DMS153 (cell line): ENCODE measurements at regions not wholly inside any gene's neighbourhood (a gene's known extent, or its start where the extent isn't known, plus 50 kb on each side); places are given as distances from the start of the nearest gene placed in this dataset.

ENCODE experiments used
- DNase-seq: peaks from one replicate; lab custom pipeline; 2025; lab: John Stamatoyannopoulos, UW

DNA sequence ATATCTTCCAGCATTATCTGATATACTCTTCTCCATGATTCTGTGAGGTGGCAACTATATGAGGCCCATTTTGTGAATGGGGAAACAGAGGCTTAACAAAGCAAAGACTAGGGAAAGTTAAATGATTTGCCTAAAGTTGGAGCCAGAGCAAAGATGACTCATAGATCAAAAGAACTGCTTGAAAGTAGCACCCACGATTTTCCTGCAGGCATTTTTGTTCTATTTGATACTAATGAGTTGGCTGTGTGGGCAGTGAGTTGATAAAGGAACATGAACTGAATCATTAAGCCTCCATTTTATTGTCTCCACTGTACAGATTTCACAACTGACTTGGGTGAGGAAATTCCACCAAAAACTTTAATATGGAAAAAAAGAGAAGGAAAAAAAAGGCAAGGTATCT is 138.9 kb upstream of the IGFBP7 start:
- no peak for DNase-seq

DNA sequence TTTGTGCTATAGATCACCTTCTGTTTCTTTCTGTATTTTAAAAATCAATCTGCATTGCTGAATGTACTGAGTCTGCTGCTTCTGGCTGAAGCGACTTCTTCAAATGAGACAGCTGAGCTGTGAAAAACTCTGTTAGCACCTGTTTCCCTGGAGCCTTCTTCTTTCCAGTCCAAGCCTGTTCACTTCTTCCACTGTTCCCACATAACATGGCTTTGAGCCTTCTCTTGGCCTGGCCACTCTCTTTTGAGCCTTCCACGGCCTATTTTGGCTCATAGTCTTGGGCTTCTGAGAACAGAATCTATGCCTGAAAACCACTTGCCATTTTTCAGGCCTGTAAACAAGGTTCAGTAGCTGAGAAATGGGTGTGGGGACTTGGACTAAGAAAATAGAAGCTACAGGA is 132.9 kb upstream of the IGFBP7 start:
- no peak for DNase-seq

DNA sequence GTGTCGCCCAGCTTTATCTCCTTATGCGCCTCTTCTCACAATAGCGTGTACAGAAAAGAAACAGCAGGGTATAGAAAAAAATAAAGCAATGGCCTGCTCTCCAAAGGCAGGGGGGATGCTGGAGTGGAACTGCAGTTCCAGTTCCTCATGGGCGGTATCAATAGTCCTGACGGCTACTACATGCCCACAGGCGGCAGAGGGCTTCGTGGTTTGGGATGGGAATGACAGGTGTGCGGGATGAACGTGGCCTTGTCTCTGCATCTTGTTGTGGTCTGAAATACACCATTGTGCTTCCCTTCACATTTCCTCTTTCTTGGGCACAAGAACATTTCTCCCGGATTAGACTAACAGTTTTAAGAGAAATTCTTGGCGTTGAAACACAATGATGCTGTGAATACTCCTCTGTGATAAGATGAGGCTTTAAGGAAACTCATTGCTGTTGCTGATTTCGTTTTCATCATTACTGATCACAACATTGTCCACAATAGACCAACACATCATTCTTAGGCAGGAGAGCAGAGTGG is 124.1 kb upstream of the IGFBP7 start:
- DNase-seq: no peak

DNA sequence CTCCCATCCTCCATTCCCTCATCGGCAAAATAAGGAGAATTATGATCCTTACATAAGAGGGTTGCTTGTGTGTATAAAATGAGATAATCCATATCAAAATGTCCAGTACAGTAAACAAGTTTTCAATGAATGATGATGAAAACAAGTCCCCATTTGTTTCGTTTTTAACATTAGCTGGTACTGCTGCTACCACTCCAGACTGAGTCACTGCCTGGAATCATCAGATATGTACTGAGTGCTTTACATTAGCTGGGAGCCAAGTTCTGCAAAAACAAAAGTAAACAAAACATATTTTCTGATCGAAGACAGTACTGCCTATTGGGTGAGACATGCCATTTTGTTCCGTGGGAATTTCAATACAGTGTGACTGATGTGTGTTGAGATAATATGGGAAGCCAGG is 123.2 kb upstream of the IGFBP7 start:
- no peak for DNase-seq

DNA sequence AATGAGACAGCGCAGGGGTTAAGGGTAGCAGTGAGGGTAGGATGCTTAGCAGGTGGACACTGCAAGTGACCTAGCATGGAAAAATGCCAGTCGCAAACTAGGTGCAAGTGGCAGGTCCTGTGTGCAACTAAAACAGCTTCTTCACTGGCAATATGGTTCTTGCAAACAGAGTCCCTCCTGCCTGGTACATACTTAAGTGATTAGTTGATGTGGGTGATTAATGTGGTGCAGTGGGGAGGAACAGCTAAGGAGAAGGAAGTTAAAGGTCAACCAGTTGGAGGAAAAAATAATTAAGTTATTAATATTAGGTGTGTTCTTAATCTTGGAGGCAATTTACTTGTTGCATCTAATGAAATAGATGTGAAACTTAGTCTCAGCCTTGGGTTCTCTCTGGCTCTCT is 121.6 kb upstream of the IGFBP7 start:
- no peak for DNase-seq

DNA sequence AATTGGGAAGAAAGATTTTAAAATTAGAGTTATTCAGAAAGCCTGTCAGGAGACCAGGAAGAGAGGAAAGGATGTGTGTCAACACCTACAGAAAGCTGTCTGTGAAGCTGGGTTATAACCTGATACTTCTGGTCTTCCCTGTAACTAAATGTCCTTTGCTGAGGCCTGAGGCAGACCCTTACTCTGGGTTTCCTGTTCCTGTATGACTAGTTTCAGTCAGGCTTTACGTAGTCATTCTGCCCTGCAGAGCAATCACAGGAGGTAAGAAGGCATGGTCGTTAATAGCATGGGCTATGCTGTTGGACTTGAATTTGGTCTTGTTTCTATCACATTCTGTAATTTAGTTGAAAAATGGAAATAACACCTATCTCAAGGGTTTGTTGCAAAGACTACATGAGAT is 110.5 kb upstream of the IGFBP7 start:
- DNase-seq: no peak

DNA sequence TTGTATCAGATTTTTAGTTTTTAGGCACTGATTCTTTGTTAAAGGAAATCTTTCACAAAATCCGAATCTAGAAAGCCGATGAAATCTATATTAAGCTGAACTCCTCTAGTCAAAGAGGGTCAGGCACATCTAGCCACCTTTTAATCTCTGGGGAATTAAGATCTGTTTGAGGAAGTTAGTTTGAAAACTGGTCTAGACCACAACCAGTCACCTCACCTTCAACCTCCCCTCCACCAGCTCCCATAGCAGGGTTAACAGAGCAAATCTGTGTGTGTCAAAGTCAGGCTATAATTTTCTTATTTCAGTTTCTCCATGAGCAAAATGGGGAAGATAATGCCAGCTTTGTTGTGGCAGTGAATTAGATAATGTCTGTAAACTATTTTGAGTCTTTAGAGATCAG is 110.0 kb upstream of the IGFBP7 start:
- DNase-seq: no peak

DNA sequence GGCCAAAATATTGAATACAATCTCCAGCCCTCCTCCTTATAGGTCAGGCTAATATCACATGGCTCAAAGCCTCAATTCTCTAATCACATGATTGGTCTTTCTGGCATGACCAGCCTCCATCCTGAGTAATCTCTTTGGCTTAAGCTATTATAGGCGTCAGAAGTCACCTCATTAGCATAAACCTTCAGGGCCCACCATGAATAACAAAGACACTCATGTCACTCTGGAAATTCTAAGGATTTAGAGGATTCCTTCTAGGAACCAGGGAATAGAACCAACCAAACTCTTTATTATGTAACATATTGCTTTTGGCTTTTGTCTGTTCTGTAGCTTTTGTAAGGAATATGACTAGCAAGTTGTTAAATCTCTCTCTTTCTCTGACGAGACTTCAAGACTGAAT is 109.2 kb upstream of the IGFBP7 start:
- DNase-seq: no peak

DNA sequence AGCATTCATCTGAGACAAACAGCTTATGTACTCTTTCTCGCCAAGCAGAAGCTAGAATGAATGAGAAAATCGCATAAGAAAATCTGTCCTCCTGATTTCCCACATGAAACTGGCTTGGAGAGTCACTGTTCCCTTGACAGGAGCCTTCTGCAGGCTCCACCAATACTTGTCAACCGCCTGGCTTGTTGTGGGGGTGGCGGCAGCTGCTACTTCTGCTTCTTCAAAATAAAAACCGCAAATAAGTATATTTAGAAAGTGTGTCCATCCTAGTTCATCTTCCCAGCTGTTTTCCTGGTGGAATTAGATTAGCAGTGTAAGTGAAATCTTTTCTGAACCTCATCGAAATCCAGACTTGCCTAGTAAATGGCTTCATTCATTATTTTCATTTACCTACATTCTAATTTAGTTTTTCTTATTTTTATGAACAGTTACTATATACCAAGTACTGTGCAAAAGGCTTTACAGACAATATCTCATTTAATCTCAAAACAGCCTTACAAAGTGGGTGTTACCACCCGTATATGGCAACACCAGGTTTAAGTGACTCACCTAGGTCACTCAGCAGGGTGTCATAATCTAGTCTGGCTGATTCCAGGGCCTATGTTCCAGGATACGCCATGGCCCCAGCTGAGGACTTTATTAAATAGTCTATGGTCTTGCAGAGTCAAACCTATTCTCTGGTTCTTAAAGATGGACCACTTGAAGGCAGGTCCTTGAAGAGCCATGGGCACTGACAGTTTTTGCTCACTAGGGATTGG is 104.6 kb upstream of the IGFBP7 start:
- no peak for DNase-seq

DNA sequence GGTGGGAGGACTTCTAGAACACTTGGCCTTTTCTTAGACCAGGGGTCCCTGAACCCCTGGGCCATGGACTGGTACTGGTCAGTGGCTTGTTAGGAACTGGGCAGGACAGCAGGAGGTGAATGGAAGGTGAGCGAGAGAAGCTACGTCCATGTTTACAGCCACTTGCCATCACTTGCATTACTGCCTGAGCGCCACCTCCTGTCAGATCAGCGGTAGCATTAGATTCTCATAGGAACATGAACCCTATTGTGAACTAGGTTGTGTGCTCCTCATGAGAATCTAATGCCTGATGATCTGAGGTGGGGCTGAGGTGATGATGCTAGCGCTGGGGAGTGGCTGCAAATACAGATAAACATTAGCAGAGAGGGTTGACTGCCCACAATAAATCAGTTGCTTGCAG is 100.9 kb upstream of the IGFBP7 start:
- DNase-seq: no peak

DNA sequence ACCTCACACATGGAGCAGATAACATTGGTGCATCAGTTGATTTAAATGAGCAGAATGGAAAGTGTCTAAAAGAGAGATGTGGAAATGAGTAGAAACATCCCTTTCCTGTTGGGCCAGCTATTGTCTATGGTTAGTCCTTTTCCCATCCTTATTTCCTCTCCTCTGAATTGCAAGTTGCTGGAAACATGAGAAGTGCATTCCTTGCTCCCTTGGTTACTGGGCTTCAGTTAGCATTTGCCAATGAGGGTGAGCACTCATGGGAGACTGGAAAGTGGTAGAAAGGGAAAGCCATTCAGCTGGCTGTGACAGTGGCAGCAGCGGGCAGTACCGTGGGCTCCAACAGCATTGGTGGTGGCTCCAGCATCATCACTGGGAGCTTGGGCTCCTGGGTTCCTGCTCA is 96.0 kb upstream of the IGFBP7 start:
- no peak for DNase-seq

DNA sequence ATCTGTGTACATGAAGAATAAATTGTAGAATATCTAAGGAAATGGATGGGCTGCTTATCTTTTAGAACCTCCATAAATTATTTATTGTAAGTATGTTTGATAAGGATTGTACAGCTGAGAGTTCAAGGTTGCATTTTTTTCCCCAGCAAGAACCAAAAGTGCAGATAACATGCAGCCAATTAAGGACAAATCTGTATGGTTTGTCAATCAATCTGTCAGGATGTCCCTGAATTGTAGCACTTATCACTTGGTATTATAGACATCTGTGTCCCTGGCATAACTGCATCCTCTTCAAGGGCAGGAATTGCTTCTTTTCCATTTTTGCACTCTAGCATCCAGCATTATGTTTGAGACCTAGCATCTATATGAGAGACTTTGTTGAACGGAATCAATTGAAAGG is 95.4 kb upstream of the IGFBP7 start:
- DNase-seq: no peak

DNA sequence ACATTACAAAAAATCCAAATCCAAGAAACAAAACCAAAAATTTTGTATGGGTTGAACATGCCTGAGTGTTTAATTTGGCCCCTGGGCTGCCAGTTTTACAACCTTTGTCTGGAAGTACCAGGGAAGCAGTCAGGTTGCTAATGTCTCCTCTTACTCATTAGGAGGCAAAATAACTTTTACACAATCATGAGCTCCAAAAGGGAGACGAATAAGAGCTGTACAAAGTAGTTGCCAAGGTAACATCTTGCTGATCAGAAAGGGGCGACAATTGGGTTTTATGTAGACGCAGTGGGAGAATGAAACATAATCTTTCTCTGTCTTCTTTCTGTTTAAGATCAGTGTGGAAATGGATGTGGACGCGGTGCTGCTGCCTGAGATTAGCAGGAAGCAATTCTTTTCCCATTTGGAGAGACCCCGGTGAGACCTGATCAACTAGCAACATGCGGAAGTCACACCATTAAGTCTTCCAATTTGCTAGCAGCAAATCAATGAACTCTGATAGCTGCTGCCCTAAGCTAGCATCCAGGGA is 90.7 kb upstream of the IGFBP7 start:
- no peak for DNase-seq

DNA sequence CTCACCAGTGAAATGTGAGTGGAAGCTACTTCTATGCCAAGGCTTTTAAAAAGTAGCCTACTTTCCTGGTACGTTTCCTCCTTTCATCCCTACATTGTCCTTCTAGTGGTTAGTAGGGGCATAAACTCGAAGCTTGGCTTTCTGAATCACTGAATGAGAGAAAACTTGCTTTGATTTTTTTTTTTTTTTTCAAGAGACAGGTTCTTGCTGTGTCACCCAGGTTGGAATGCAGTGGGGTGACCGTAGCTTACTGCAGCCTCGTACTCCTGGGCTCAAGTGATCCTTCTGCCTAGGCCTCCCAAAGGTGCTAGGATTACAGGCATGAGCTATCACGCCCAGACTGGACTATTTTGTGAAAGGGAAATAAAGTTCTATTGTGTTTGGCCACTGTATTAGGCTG is 89.1 kb upstream of the IGFBP7 start:
- no peak for DNase-seq

DNA sequence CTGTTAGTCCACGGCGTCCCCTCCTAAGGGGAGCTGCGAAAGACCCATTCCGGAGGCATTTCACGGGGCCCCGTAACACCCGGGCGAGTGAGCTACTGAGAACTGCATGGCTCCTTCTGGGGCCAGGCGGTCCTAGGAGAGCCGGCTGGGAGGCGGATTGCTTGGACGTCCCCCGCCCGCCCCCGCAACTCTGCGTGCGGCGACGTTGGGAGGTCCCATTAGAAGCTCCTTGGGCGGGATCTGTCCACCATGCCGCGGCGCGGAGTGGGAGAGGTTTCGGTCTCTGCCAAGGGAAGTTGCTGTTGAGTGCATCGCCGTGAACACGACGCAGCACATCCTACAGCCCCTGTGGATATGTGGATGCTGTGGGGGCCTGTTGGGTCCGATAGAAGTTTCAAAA is 85.4 kb upstream of the IGFBP7 start:
- no peak for DNase-seq

DNA sequence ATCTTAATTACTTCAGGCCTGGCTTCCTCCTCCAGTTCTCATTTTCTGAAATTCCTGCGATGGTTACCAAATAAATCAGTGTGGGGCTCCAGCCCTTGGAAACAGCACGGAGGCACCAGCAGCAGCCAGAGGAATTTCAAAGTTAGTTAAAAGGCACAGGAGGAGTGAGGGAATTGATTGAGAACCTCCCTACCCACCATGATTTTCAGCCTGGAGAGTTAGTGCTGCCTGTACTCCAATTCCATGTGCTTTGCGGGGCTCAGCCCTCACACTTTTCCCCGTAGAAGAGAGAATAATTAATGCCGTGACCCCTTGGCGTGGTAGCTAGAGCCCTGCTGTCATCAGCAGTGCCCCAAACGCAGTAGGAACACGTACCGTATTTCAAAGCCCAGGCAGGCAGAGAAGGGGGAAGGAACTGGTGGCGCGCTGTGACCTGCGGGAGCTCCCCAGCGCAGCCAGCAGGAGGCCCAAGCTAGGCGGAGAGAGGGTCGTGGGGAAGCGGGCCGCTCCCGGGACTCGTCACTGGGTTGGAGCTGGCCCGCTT is 84.0 kb upstream of the IGFBP7 start:
- DNase-seq: no peak

DNA sequence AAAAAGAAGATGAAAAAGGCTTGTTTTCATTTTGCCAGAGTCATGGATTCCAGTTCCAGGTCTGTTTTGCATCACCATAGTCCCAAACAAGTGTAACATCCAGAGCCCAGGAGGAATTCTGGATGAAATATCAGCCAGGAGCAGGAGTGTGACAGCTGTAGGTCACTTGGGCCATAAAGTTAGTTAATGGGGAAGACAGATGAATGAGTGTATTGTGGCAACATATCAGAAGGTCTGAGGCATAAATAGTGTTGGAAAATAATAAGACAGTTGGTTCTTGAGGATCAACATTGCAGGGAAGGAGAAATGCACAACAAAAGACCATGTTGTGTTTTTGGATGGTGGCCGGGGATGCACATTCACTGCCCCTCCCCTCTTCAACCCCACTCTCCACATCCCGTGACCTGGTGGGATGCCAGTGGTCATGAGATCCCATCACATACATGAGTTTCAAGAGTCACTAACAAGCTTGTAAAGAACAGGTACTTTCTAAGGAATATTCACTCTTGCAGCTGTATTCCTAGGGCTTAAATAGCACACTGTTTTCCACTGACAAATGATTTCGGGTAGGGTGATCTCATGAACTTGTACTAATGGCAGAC is 83.1 kb upstream of the IGFBP7 start:
- DNase-seq: no peak

DNA sequence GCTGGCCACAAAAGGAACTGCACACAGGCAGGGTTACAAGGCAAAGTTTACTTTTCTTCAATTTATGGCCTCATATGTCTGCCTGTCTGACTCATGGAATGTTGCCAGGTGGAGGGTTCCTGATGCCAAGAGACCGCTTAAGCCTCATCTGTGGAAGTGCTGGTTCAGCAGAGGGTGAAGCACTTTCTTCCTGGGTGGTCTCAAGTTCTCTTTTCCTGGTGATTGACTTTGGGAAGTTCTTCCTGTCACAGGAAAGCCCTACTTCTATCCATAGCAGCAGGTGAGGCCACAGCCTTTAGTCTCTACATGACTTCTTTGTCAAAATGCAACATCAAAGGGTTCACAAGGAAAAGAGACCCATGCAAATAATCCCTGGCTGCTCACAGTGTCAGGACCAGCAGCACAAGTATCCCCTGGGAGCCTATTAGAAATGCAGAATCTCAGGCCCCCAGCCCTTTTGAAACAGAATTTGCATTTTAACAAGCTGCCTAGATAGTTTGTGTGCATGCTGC is 81.4 kb upstream of the IGFBP7 start:
- DNase-seq: no peak

DNA sequence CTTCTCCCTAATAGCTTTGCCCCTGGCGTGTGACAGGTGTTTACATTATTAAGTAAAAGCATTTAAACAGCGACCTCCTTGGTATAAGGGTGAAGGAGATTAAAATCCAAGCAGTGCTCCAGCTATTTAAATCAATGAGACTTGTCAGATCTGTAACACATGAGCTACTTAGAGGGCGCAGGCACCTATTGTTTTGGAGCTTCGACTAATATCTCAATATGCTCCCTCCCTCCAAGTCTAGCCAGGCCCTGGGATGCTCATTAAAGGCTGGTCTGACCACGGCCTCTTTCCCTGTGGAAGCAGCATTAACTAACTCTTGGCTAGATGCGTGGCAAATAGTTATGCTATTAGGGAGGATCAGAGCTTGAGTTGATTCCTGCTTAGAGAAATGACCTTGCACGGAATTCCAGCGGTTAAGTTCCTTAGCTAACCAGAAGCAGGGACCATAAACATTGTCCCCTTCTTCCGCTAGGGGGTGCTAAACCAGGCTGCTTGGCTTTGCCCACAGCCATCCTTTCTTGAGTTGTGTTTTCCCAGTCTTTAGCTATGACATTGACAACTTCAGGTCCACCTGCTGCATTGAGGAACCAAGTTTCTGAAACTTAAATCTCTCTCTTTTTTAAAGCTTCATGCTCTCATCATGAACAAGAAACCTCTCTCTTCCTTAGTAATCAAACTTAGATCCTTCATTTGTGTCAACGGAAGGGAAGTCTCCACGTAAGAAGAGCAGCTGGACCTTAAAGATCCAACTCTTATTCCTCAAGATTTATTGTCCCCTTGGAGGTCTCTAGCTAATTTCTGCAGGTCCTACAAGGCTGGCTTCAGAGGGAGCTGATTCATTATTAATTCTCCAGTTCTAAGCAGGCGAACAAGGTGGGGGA is 80.7 kb upstream of the IGFBP7 start:
- no peak for DNase-seq

DNA sequence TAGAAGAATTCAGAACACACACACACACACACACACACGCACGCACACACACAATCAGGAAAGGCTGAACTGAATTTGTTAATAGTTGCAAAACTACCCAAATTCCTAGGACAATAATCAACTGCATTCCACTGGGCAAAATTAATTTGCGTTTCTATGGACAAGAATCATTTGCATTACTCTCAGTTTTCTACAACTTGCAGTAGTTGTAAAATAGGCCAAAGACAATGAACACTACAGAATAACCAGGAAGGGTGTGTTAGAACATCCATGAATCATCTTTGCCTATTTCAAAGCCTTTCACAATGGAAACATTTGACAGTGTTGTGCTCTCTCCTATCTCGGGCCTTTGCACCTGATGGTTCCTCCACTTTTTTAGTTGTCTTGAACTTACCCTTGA is 77.1 kb upstream of the IGFBP7 start:
- no peak for DNase-seq

DNA sequence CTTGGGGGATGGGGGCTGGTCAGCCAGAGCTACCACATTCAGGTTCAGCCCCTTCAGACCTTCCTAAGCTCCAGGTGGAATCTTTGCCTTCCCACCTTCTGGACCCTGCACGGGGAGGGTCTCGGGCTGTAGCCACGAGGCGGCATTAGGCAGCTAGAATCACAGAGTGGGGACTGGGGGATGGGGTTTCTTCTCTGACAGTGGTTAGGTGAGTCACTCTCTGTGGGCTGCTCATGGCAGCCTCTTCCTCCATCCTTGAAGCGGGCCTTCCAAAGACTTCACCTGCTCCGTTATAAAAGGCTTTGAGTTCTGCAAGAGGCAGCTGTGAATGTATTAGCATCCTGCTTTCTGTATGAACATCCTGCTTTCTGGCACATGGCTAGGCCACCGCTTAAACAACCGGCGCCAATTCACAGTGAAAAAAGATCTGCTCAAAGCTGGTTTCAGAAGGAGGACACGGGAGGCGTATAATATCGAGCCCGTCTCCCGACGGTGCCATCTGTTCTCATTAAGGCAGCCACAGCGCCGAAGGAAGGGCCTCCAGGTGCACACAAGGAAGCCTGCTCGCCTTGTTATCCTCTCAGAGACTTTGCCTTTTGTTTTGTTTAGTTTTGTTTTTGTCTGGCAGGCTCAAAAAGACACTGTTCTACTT is 74.3 kb upstream of the IGFBP7 start:
- no peak for DNase-seq
